ENCODE measurements at regions not wholly inside any gene's neighbourhood (a gene's known extent, or its start where the extent isn't known, plus 50 kb on each side); places are given as distances from the start of the nearest gene placed in this dataset.

DNA sequence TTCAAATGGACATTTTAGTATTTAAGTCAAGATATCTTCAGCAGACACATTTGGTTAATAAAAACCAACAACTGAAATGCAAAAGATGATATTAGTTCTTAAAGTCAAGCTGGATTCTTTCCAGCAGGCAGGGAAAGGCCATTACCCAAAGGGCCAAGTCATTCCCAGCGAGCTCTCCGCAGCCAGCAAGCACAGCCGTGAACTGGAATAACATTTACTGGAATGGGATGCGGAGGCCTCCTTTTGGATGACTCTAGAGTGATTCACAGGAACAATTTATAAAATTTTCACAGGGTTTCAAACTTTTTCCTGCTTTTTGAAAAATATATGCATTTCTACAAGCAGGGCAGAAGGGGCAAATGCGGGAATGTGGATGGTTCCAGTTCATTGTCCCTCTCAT, 76.6 kb upstream of the DAB2 start:
- Histone ChIP-seq H3K36me3 (ENCODE audit: control insufficient read depth in 1 of 2, insufficient read depth in 2 of 2, low read length in 1 of 2) (no peaks in the 10 kb centered on the region), H3K27me3 (ENCODE audit: control insufficient read depth in 1 of 2, insufficient read depth in 2 of 2, low read length in 1 of 2) (no peaks in the 10 kb centered on the region), H3K4me1 (ENCODE audit: control insufficient read depth in 1 of 2, insufficient read depth in 2 of 2, low read length in 2 of 2) (peaks cover 0 to 3% of the 10 kb centered on the region in 2 donors), H3K4me3 (ENCODE audit: low read length in 2 of 2) (no peak overlapping the region), H3K27ac (ENCODE audit: low read depth in 1 of 2, low read length in 2 of 2) (no peak overlapping the region), H3K9me3 (ENCODE audit: control insufficient read depth, low read length) (no peaks in the 10 kb centered on the region)
- ATAC-seq (ENCODE audit: low FRiP score) (peak; percentile 83), DNase-seq (peak; percentile 73 to 74)
- WGBS, 2 donors: 53 to 62% methylated on average over 5 of the region's 5 CpGs
- intact Hi-C loops (cut with DNase I): no loop called here

GRCh38 chr5:39500551-39501175, 75.9 kb upstream of the DAB2 start:
- 26 to 34% methylated on average over 2 of the region's 2 CpGs for WGBS, 2 donors
- no peak for ATAC-seq (ENCODE audit: low FRiP score)
- H3K27me3 ChIP-seq (ENCODE audit: control insufficient read depth in 1 of 2, insufficient read depth in 2 of 2, low read length in 1 of 2): no peaks in the 10 kb centered on the region
- H3K27ac ChIP-seq (ENCODE audit: low read depth in 1 of 2, low read length in 2 of 2): no peak overlapping the region
- DNase-seq: no peak
- peaks cover 0 to 3% of the 10 kb centered on the region in 2 donors for H3K4me1 ChIP-seq (ENCODE audit: control insufficient read depth in 1 of 2, insufficient read depth in 2 of 2, low read length in 2 of 2)
- H3K4me3 ChIP-seq (ENCODE audit: low read length in 2 of 2): no peak overlapping the region
- H3K9me3 ChIP-seq (ENCODE audit: control insufficient read depth, low read length): no peaks in the 10 kb centered on the region
- intact Hi-C loops (cut with DNase I): no loop called here
- H3K36me3 ChIP-seq (ENCODE audit: control insufficient read depth in 1 of 2, insufficient read depth in 2 of 2, low read length in 1 of 2): no peaks in the 10 kb centered on the region

DNA sequence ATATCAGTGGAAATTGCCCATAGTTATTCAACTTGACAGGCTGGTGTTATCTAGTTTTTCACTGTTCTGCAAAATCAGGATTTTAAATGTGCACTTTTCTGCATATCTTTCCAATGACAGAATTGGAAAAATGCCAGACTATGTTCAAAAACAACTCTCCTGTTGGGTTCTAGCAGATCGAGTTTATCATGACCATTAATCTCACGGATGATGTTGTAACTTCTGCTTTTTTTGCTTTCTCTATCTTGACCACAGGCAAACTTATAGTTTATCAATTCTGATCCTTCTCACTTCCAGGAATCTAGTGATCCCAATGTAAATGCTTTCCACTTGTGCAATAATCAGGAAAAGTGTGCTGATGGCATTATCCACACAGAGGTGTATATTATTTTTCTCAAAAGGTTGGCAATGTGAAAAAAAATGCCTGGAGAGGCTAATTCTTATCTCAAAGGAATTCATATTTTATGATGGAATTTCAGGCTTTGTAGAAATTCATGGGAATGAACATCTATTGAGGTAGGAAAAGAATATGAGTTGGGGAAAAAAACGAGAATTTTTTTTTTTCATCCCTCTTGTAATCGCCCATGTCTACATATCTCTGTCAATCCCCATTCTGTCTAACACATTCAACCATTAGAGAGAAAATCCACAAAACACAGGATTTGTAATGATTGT, 73.6 kb upstream of the DAB2 start:
- no peaks in the 10 kb centered on the region for H3K36me3 ChIP-seq (ENCODE audit: control insufficient read depth in 1 of 2, insufficient read depth in 2 of 2, low read length in 1 of 2)
- WGBS, 2 donors: 27 to 39% methylated on average over 4 of the region's 4 CpGs

DNA sequence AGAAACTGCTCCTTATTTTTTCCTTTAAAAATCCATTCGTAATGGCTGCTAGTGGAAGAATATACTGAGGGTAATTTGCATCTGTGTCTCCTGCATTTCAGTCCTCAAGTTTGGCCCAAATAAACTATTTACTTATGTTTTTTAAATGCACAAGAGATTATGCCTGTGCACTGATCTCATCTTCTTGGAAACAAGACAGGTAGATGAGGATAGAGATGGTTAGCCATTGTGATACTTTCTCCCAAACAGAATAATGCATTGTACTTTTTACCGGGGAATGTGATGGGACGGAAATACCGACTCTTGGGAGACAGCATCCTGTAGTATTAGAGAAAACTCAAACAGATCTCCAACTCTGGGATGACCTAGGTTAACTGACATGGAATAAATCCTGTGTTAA, 72.5 kb upstream of the DAB2 start:
- 96 to 97% methylated on average over 4 of the region's 4 CpGs for WGBS, 2 donors
- Histone ChIP-seq H3K4me3 (ENCODE audit: low read length in 2 of 2) (no peak overlapping the region), H3K27me3 (ENCODE audit: control insufficient read depth in 1 of 2, insufficient read depth in 2 of 2, low read length in 1 of 2) (no peaks in the 10 kb centered on the region), H3K36me3 (ENCODE audit: control insufficient read depth in 1 of 2, insufficient read depth in 2 of 2, low read length in 1 of 2) (no peaks in the 10 kb centered on the region), H3K4me1 (ENCODE audit: control insufficient read depth in 1 of 2, insufficient read depth in 2 of 2, low read length in 2 of 2) (peaks cover 0 to 3% of the 10 kb centered on the region in 2 donors), H3K9me3 (ENCODE audit: control insufficient read depth, low read length) (no peaks in the 10 kb centered on the region), H3K27ac (ENCODE audit: low read depth in 1 of 2, low read length in 2 of 2) (no peak overlapping the region)
- intact Hi-C loops (cut with DNase I): no loop called here
- DNase-seq (no peak), ATAC-seq (ENCODE audit: low FRiP score) (no peak)

More for the DNA sequence above, 73.6 kb upstream of the DAB2 start:
- no peaks in the 10 kb centered on the region for H3K27me3 ChIP-seq (ENCODE audit: control insufficient read depth in 1 of 2, insufficient read depth in 2 of 2, low read length in 1 of 2)
- H3K27ac ChIP-seq (ENCODE audit: low read depth in 1 of 2, low read length in 2 of 2): no peak overlapping the region
- H3K4me1 ChIP-seq (ENCODE audit: control insufficient read depth in 1 of 2, insufficient read depth in 2 of 2, low read length in 2 of 2): peaks cover 0 to 3% of the 10 kb centered on the region in 2 donors
- H3K9me3 ChIP-seq (ENCODE audit: control insufficient read depth, low read length): no peaks in the 10 kb centered on the region
- DNase-seq (no peak), ATAC-seq (ENCODE audit: low FRiP score) (no peak)
- no peak overlapping the region for H3K4me3 ChIP-seq (ENCODE audit: low read length in 2 of 2)
- intact Hi-C loops (cut with DNase I): no loop called here

DNA sequence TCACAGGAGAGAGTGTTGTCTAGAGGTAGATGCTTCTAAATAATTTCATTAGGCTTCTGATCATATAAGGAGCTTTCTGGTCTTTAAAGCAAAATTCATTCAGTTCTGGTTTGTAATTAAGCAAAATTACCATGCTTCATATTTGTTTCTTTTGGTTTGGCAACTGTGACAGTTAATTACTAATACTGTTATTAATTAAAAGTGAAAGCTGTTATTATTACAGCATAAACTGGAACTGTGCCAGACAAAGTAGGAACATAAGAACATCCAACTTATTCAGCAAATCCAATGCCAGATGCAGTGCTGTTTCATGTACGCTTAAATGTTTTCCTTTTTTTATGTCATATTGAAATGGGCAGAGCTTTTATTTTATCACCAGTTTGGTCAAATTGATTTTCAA, 70.4 kb upstream of the DAB2 start:
- ATAC-seq (ENCODE audit: low FRiP score): no peak
- WGBS, 2 donors: 47 to 50% methylated on average over 1 of the region's 1 CpG
- intact Hi-C loops (cut with DNase I): no loop called here

DNA sequence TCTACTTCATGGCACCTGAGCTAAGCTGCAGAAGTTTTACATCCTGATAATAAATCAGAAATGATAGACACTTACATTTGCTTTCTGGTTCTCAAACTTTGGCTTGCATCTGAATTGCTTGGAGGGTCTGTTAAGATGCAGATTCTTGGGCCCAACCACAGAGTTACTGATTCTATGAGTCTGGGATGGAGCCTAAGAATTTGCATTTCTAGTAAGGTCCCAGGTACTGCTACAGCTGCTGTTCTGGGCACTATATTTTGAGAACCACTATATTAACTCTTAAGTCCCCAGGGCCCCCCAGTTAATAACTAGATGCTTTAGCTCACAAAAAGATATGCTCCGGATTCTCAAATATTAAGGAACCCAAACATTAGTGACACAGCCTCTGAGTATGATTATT, 69.8 kb upstream of the DAB2 start:
- H3K9me3 ChIP-seq (ENCODE audit: control insufficient read depth, low read length): no peaks in the 10 kb centered on the region
- H3K27me3 ChIP-seq (ENCODE audit: control insufficient read depth in 1 of 2, insufficient read depth in 2 of 2, low read length in 1 of 2): no peaks in the 10 kb centered on the region
- no peak overlapping the region for H3K27ac ChIP-seq (ENCODE audit: low read depth in 1 of 2, low read length in 2 of 2)
- DNase-seq (no peak), ATAC-seq (ENCODE audit: low FRiP score) (no peak)
- H3K4me3 ChIP-seq (ENCODE audit: low read length in 2 of 2): no peak overlapping the region
- no peaks in the 10 kb centered on the region for H3K36me3 ChIP-seq (ENCODE audit: control insufficient read depth in 1 of 2, insufficient read depth in 2 of 2, low read length in 1 of 2)
- 73 to 91% methylated on average over 1 of the region's 1 CpG for WGBS, 2 donors
- H3K4me1 ChIP-seq (ENCODE audit: control insufficient read depth in 1 of 2, insufficient read depth in 2 of 2, low read length in 2 of 2): no peaks in the 10 kb centered on the region
- intact Hi-C loops (cut with DNase I): no loop called here

More for the DNA sequence above, 70.4 kb upstream of the DAB2 start:
- DNase-seq: no peak
- Histone ChIP-seq H3K36me3 (ENCODE audit: control insufficient read depth in 1 of 2, insufficient read depth in 2 of 2, low read length in 1 of 2) (no peaks in the 10 kb centered on the region), H3K27ac (ENCODE audit: low read depth in 1 of 2, low read length in 2 of 2) (no peak overlapping the region), H3K27me3 (ENCODE audit: control insufficient read depth in 1 of 2, insufficient read depth in 2 of 2, low read length in 1 of 2) (no peaks in the 10 kb centered on the region), H3K4me1 (ENCODE audit: control insufficient read depth in 1 of 2, insufficient read depth in 2 of 2, low read length in 2 of 2) (no peaks in the 10 kb centered on the region), H3K4me3 (ENCODE audit: low read length in 2 of 2) (no peak overlapping the region), H3K9me3 (ENCODE audit: control insufficient read depth, low read length) (no peaks in the 10 kb centered on the region)

GRCh38 chr5:39494107-39494510, 69.3 kb upstream of the DAB2 start:
- Histone ChIP-seq H3K36me3 (ENCODE audit: control insufficient read depth in 1 of 2, insufficient read depth in 2 of 2, low read length in 1 of 2) (no peaks in the 10 kb centered on the region), H3K9me3 (ENCODE audit: control insufficient read depth, low read length) (peaks cover 1% of the 10 kb centered on the region), H3K27ac (ENCODE audit: low read depth in 1 of 2, low read length in 2 of 2) (no peak overlapping the region), H3K27me3 (ENCODE audit: control insufficient read depth in 1 of 2, insufficient read depth in 2 of 2, low read length in 1 of 2) (no peaks in the 10 kb centered on the region), H3K4me3 (ENCODE audit: low read length in 2 of 2) (no peak overlapping the region), H3K4me1 (ENCODE audit: control insufficient read depth in 1 of 2, insufficient read depth in 2 of 2, low read length in 2 of 2) (no peaks in the 10 kb centered on the region)
- no peak for ATAC-seq (ENCODE audit: low FRiP score)
- no peak for DNase-seq
- WGBS, 2 donors: 2 to 10% methylated on average over 3 of the region's 3 CpGs
- intact Hi-C loops (cut with DNase I): no loop called here

DNA sequence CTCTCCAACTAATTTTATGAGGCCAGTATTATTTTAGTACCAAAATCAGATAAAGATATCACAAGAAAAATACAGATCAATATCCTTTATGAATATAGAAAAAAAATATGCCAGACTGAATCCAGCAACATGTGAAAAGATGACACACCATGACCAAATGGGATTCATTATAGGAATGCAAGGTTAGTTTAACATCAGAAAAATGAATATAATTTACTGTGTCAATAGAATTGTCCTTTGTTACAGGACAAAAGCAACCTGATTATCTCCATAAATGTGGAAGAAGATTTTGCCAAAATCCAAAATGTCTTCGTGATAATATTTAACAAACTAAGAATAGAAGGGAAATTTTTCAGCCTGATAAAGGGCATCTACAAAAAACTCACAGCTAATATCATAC, 66.4 kb upstream of the DAB2 start:
- no peaks in the 10 kb centered on the region for H3K36me3 ChIP-seq (ENCODE audit: control insufficient read depth in 1 of 2, insufficient read depth in 2 of 2, low read length in 1 of 2)
- H3K27me3 ChIP-seq (ENCODE audit: control insufficient read depth in 1 of 2, insufficient read depth in 2 of 2, low read length in 1 of 2): no peaks in the 10 kb centered on the region
- DNase-seq: no peak
- no peak overlapping the region for H3K4me3 ChIP-seq (ENCODE audit: low read length in 2 of 2)
- WGBS, 2 donors: 77 to 82% methylated on average over 1 of the region's 1 CpG
- intact Hi-C loops (cut with DNase I): no loop called here
- ATAC-seq (ENCODE audit: low FRiP score): no peak
- no peaks in the 10 kb centered on the region for H3K4me1 ChIP-seq (ENCODE audit: control insufficient read depth in 1 of 2, insufficient read depth in 2 of 2, low read length in 2 of 2)
- H3K27ac ChIP-seq (ENCODE audit: low read depth in 1 of 2, low read length in 2 of 2): no peak overlapping the region
- H3K9me3 ChIP-seq (ENCODE audit: control insufficient read depth, low read length): peaks cover 1% of the 10 kb centered on the region

DNA sequence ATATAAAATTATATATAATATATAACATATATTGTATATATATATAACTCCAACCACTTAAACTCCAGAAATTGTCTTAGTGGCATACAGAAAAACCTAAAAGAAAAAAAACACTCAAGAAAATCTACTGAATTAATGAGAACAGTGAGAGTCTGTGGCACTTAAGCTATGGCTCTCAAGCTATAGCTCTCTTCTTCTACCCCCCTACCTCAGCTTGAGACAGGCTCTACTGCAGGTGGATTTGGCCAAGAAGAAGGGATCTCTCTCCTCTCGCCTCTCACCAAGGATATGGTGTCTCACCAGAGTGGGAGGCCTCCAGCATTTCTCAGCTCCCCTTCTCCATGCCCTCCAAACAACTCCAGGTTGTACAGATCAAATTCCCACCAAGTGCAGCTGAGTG, 64.5 kb upstream of the DAB2 start:
- intact Hi-C loops (cut with DNase I): no loop called here

More for the DNA sequence above, 64.5 kb upstream of the DAB2 start:
- 78 to 94% methylated on average over 1 of the region's 1 CpG for WGBS, 2 donors
- ATAC-seq (ENCODE audit: low FRiP score) (no peak), DNase-seq (no peak)
- Histone ChIP-seq H3K36me3 (ENCODE audit: control insufficient read depth in 1 of 2, insufficient read depth in 2 of 2, low read length in 1 of 2) (no peaks in the 10 kb centered on the region), H3K27ac (ENCODE audit: low read depth in 1 of 2, low read length in 2 of 2) (no peak overlapping the region), H3K27me3 (ENCODE audit: control insufficient read depth in 1 of 2, insufficient read depth in 2 of 2, low read length in 1 of 2) (no peaks in the 10 kb centered on the region), H3K4me1 (ENCODE audit: control insufficient read depth in 1 of 2, insufficient read depth in 2 of 2, low read length in 2 of 2) (no peaks in the 10 kb centered on the region), H3K9me3 (ENCODE audit: control insufficient read depth, low read length) (peaks cover 1% of the 10 kb centered on the region), H3K4me3 (ENCODE audit: low read length in 2 of 2) (no peak overlapping the region)

All from aorta (tissue), 5 donors.